Activated naive CD4-positive, alpha-beta T cell treated with anti-CD3 and anti-CD28 coated beads, Interleukin-2, amount 50 U/mL, for 24 hours (primary cell): ENCODE measurements at regions not wholly inside any gene's neighbourhood (a gene's known extent, or its start where the extent isn't known, plus 50 kb on each side); places are given as distances from the start of the nearest gene placed in this dataset.

Source experiments
- H3K27ac Mint-ChIP-seq: one replicate; pipeline ENCODE4 v1.8.0; 2021; ENCODE audit warnings: mild to moderate bottlenecking, mixed read lengths
- H3K27me3 Mint-ChIP-seq: one replicate; pipeline ENCODE4 v1.8.0; 2021; ENCODE audit warnings: mixed read lengths
- H3K36me3 Mint-ChIP-seq: one replicate; pipeline ENCODE4 v1.8.0; 2021; ENCODE audit warnings: mixed read lengths
- H3K4me1 Mint-ChIP-seq: one replicate; pipeline ENCODE4 v1.8.0; 2021; ENCODE audit warnings: mixed read lengths
- H3K4me3 Mint-ChIP-seq: one replicate; pipeline ENCODE4 v1.8.0; 2021; ENCODE audit warnings: mild to moderate bottlenecking, mixed read lengths
- H3K9me3 Mint-ChIP-seq: one replicate; pipeline ENCODE4 v1.8.0; 2021; ENCODE audit warnings: mixed read lengths

- Mint-ChIP-seq H3K27ac (no peak overlapping the region), H3K27me3 (no peaks in the 10 kb centered on the region), H3K36me3 (no peaks in the 10 kb centered on the region), H3K4me3 (no peak overlapping the region), H3K4me1 (no peaks in the 10 kb centered on the region), H3K9me3 (no peaks in the 10 kb centered on the region)
These were observed 669.4 kb downstream of the DHX35 start for GRCh38 chr20:39631557-39631956.

GRCh38 chr20:39630215-39630908 lies 668.2 kb downstream of the DHX35 start:
- Mint-ChIP-seq H3K4me1 (no peaks in the 10 kb centered on the region), H3K9me3 (no peaks in the 10 kb centered on the region), H3K4me3 (no peak overlapping the region), H3K36me3 (no peaks in the 10 kb centered on the region), H3K27me3 (no peaks in the 10 kb centered on the region), H3K27ac (no peak overlapping the region)

- Mint-ChIP-seq H3K27ac (no peak overlapping the region), H3K4me1 (no peaks in the 10 kb centered on the region), H3K27me3 (no peaks in the 10 kb centered on the region), H3K9me3 (no peaks in the 10 kb centered on the region), H3K36me3 (no peaks in the 10 kb centered on the region), H3K4me3 (no peak overlapping the region)
These were observed 665.6 kb downstream of the DHX35 start for GRCh38 chr20:39627765-39628164.

- Mint-ChIP-seq H3K27me3 (no peaks in the 10 kb centered on the region), H3K9me3 (no peaks in the 10 kb centered on the region), H3K4me1 (no peaks in the 10 kb centered on the region), H3K27ac (no peak overlapping the region), H3K4me3 (no peak overlapping the region), H3K36me3 (no peaks in the 10 kb centered on the region)
These were observed 662.2 kb downstream of the DHX35 start for GRCh38 chr20:39624316-39624715.

- Mint-ChIP-seq H3K36me3 (no peaks in the 10 kb centered on the region), H3K4me1 (no peaks in the 10 kb centered on the region), H3K27me3 (no peaks in the 10 kb centered on the region), H3K27ac (no peak overlapping the region), H3K9me3 (no peaks in the 10 kb centered on the region), H3K4me3 (no peak overlapping the region)
These were observed 661.6 kb downstream of the DHX35 start for GRCh38 chr20:39623584-39624234.

- Mint-ChIP-seq H3K9me3 (no peaks in the 10 kb centered on the region), H3K27ac (no peak overlapping the region), H3K4me3 (no peak overlapping the region), H3K4me1 (no peaks in the 10 kb centered on the region), H3K36me3 (no peaks in the 10 kb centered on the region), H3K27me3 (no peaks in the 10 kb centered on the region)
These were observed 657.2 kb downstream of the DHX35 start for GRCh38 chr20:39619271-39619785.

- H3K36me3 Mint-ChIP-seq = no peaks in the 10 kb centered on the region
- no peak overlapping the region for H3K27ac Mint-ChIP-seq
- H3K4me3 Mint-ChIP-seq = no peak overlapping the region
- no peaks in the 10 kb centered on the region for H3K4me1 Mint-ChIP-seq
- no peaks in the 10 kb centered on the region for H3K27me3 Mint-ChIP-seq
- H3K9me3 Mint-ChIP-seq = no peaks in the 10 kb centered on the region
These were observed 649.8 kb downstream of the DHX35 start for GRCh38 chr20:39611901-39612300.

- Mint-ChIP-seq H3K9me3 (no peaks in the 10 kb centered on the region), H3K4me1 (no peaks in the 10 kb centered on the region), H3K27ac (no peak overlapping the region), H3K36me3 (no peaks in the 10 kb centered on the region), H3K27me3 (peaks cover 2% of the 10 kb centered on the region), H3K4me3 (no peak overlapping the region)
These were observed 645.0 kb downstream of the DHX35 start for GRCh38 chr20:39607141-39607540.

GRCh38 chr20:39605908-39606307 lies 643.8 kb downstream of the DHX35 start:
- no peaks in the 10 kb centered on the region for H3K4me1 Mint-ChIP-seq
- H3K36me3 Mint-ChIP-seq = no peaks in the 10 kb centered on the region
- H3K4me3 Mint-ChIP-seq = no peak overlapping the region
- no peaks in the 10 kb centered on the region for H3K9me3 Mint-ChIP-seq
- H3K27ac Mint-ChIP-seq = no peak overlapping the region
- peaks cover 2% of the 10 kb centered on the region for H3K27me3 Mint-ChIP-seq

GRCh38 chr20:39605361-39605760 lies 643.2 kb downstream of the DHX35 start:
- peaks cover 2% of the 10 kb centered on the region for H3K27me3 Mint-ChIP-seq
- H3K27ac Mint-ChIP-seq = no peak overlapping the region
- H3K4me1 Mint-ChIP-seq = no peaks in the 10 kb centered on the region
- H3K36me3 Mint-ChIP-seq = no peaks in the 10 kb centered on the region
- no peak overlapping the region for H3K4me3 Mint-ChIP-seq
- no peaks in the 10 kb centered on the region for H3K9me3 Mint-ChIP-seq

GRCh38 chr20:39603219-39603618 lies 641.1 kb downstream of the DHX35 start:
- no peak overlapping the region for H3K27ac Mint-ChIP-seq
- H3K27me3 Mint-ChIP-seq = peaks cover 2% of the 10 kb centered on the region
- no peaks in the 10 kb centered on the region for H3K4me1 Mint-ChIP-seq
- no peak overlapping the region for H3K4me3 Mint-ChIP-seq
- peaks cover 4% of the 10 kb centered on the region for H3K9me3 Mint-ChIP-seq
- no peaks in the 10 kb centered on the region for H3K36me3 Mint-ChIP-seq

GRCh38 chr20:39602649-39603048 lies 640.5 kb downstream of the DHX35 start:
- peaks cover 4% of the 10 kb centered on the region for H3K27me3 Mint-ChIP-seq
- peaks cover 10% of the 10 kb centered on the region for H3K9me3 Mint-ChIP-seq
- H3K27ac Mint-ChIP-seq = no peak overlapping the region
- no peak overlapping the region for H3K4me3 Mint-ChIP-seq
- no peaks in the 10 kb centered on the region for H3K4me1 Mint-ChIP-seq
- no peaks in the 10 kb centered on the region for H3K36me3 Mint-ChIP-seq

GRCh38 chr20:39600871-39601270 lies 638.7 kb downstream of the DHX35 start:
- H3K27me3 Mint-ChIP-seq = peaks cover 4% of the 10 kb centered on the region
- H3K4me3 Mint-ChIP-seq = no peak overlapping the region
- no peaks in the 10 kb centered on the region for H3K36me3 Mint-ChIP-seq
- H3K27ac Mint-ChIP-seq = no peak overlapping the region
- H3K9me3 Mint-ChIP-seq = peaks cover 10% of the 10 kb centered on the region
- no peaks in the 10 kb centered on the region for H3K4me1 Mint-ChIP-seq

- no peaks in the 10 kb centered on the region for H3K36me3 Mint-ChIP-seq
- no peak overlapping the region for H3K27ac Mint-ChIP-seq
- no peak overlapping the region for H3K4me3 Mint-ChIP-seq
- H3K27me3 Mint-ChIP-seq = peaks cover 4% of the 10 kb centered on the region
- peaks cover 10% of the 10 kb centered on the region for H3K9me3 Mint-ChIP-seq
- H3K4me1 Mint-ChIP-seq = no peaks in the 10 kb centered on the region
These were observed 638.0 kb downstream of the DHX35 start for GRCh38 chr20:39600156-39600555.

- H3K4me3 Mint-ChIP-seq = no peak overlapping the region
- H3K27ac Mint-ChIP-seq = no peak overlapping the region
- no peaks in the 10 kb centered on the region for H3K36me3 Mint-ChIP-seq
- peaks cover 2% of the 10 kb centered on the region for H3K27me3 Mint-ChIP-seq
- no peaks in the 10 kb centered on the region for H3K4me1 Mint-ChIP-seq
- H3K9me3 Mint-ChIP-seq = peaks cover 10% of the 10 kb centered on the region
These were observed 634.4 kb downstream of the DHX35 start for GRCh38 chr20:39596554-39596953.

- no peaks in the 10 kb centered on the region for H3K4me1 Mint-ChIP-seq
- H3K9me3 Mint-ChIP-seq = no peaks in the 10 kb centered on the region
- H3K27ac Mint-ChIP-seq = no peak overlapping the region
- no peaks in the 10 kb centered on the region for H3K27me3 Mint-ChIP-seq
- H3K4me3 Mint-ChIP-seq = no peak overlapping the region
- H3K36me3 Mint-ChIP-seq = no peaks in the 10 kb centered on the region
These were observed 630.2 kb downstream of the DHX35 start for GRCh38 chr20:39592371-39592770.
